Epithelial cell of esophagus (primary cell): ENCODE measurements at regions not wholly inside any gene's neighbourhood (a gene's known extent, or its start where the extent isn't known, plus 50 kb on each side); places are given as distances from the start of the nearest gene placed in this dataset.

Source experiments
- DNase-seq: peaks from one replicate; pipeline ENCODE4 v3.0.0; 2010; ENCODE audit warnings: low read depth
- H3K4me3 ChIP-seq: 2 replicates; pipeline ENCODE4 v1.5.1; 2011; ENCODE audit warnings: mild to moderate bottlenecking, low read length, control low read depth
- CTCF ChIP-seq: IDR thresholded peaks from 2 replicates; pipeline ENCODE4 v1.5.1; 2011; ENCODE audit warnings: low read depth, mild to moderate bottlenecking, low read length, control low read depth, inconsistent platforms; ENCODE audit not compliant: insufficient read depth; ENCODE audit errors: missing control alignments

GRCh38 chr2:8617590-8617989 is 64.3 kb upstream of the ID2 start:
- H3K4me3 ChIP-seq: no peak overlapping the region
- DNase-seq: no peak
- no peak for TF ChIP-seq CTCF

GRCh38 chr2:8619071-8619470 is 62.8 kb upstream of the ID2 start:
- no peak for TF ChIP-seq CTCF
- no peak for DNase-seq
- no peak overlapping the region for H3K4me3 ChIP-seq

- H3K4me3 ChIP-seq: no peak overlapping the region
- no peak for TF ChIP-seq CTCF
These were observed 61.1 kb upstream of the ID2 start for GRCh38 chr2:8620611-8621382.

GRCh38 chr2:8622199-8622911 is 59.5 kb upstream of the ID2 start:
- no peak for DNase-seq
- H3K4me3 ChIP-seq: no peak overlapping the region

More at GRCh38 chr2:8620611-8621382, 61.1 kb upstream of the ID2 start:
- DNase-seq: no peak

GRCh38 chr2:8622924-8623465 is 58.9 kb upstream of the ID2 start:
- no peak for TF ChIP-seq CTCF
- DNase-seq: no peak
- H3K4me3 ChIP-seq: no peak overlapping the region

More at GRCh38 chr2:8622199-8622911, 59.5 kb upstream of the ID2 start:
- TF ChIP-seq CTCF: no peak

- no peak for TF ChIP-seq CTCF
- no peak overlapping the region for H3K4me3 ChIP-seq
- DNase-seq: no peak
These were observed 58.3 kb upstream of the ID2 start for GRCh38 chr2:8623576-8623957.
